ENCODE measurements at regions not wholly inside any gene's neighbourhood (a gene's known extent, or its start where the extent isn't known, plus 50 kb on each side); places are given as distances from the start of the nearest gene placed in this dataset.

- DNase-seq = no peak
Observed at GRCh38 chr4:35300996-35301774, 943.1 kb downstream of the ARAP2 start.

GRCh38 chr4:35315419-35315818 is 928.9 kb downstream of the ARAP2 start:
- no peak for DNase-seq

GRCh38 chr4:35325908-35326453 is 918.3 kb downstream of the ARAP2 start:
- no peak for DNase-seq

GRCh38 chr4:35342833-35343232 is 901.5 kb downstream of the ARAP2 start:
- DNase-seq = no peak

GRCh38 chr4:35347276-35347675 is 897.0 kb downstream of the ARAP2 start:
- no peak for DNase-seq

GRCh38 chr4:35358001-35358584 is 886.2 kb downstream of the ARAP2 start:
- no peak for DNase-seq

- no peak for DNase-seq
Observed at GRCh38 chr4:35364321-35364870, 879.9 kb downstream of the ARAP2 start.

- DNase-seq = no peak
Observed at GRCh38 chr4:35365186-35365585, 879.1 kb downstream of the ARAP2 start.

GRCh38 chr4:35399912-35400311 is 844.4 kb downstream of the ARAP2 start:
- DNase-seq = no peak

GRCh38 chr4:35423104-35423503 is 821.2 kb downstream of the ARAP2 start:
- no peak for DNase-seq

GRCh38 chr4:35447474-35447873 is 796.8 kb downstream of the ARAP2 start:
- DNase-seq = no peak

- no peak for DNase-seq
Observed at GRCh38 chr4:35459045-35459444, 785.3 kb downstream of the ARAP2 start.

GRCh38 chr4:35461931-35462659 is 782.2 kb downstream of the ARAP2 start:
- no peak for DNase-seq

- DNase-seq = no peak
Observed at GRCh38 chr4:35463251-35463952, 780.9 kb downstream of the ARAP2 start.

- no peak for DNase-seq
Observed at GRCh38 chr4:35464964-35465528, 779.3 kb downstream of the ARAP2 start.

GRCh38 chr4:35491093-35491492 is 753.2 kb downstream of the ARAP2 start:
- no peak for DNase-seq

- DNase-seq = no peak
Observed at GRCh38 chr4:35493977-35494376, 750.3 kb downstream of the ARAP2 start.

- no peak for DNase-seq
Observed at GRCh38 chr4:35494955-35495354, 749.4 kb downstream of the ARAP2 start.

GRCh38 chr4:35500812-35501211 is 743.5 kb downstream of the ARAP2 start:
- DNase-seq = no peak

- DNase-seq = no peak
Observed at GRCh38 chr4:35503435-35503834, 740.9 kb downstream of the ARAP2 start.

GRCh38 chr4:35506161-35506560 is 738.2 kb downstream of the ARAP2 start:
- DNase-seq = no peak

- no peak for DNase-seq
Observed at GRCh38 chr4:35511851-35512250, 732.5 kb downstream of the ARAP2 start.
